Left renal pelvis (tissue), 4 donors: ENCODE measurements at regions not wholly inside any gene's neighbourhood (a gene's known extent, or its start where the extent isn't known, plus 50 kb on each side); places are given as distances from the start of the nearest gene placed in this dataset.

Experiments
- DNase-seq, 4 donors: peaks; one replicate each; pipeline ENCODE4 v3.0.0-alpha.2; 2013; ENCODE audit warnings: low read depth in 4 of 4, low spot score in 3 of 4

GRCh38 chr1:185581961-185582725 lies 152.0 kb upstream of the HMCN1 start:
- no peak for DNase-seq

GRCh38 chr1:185581020-185581419 lies 153.2 kb upstream of the HMCN1 start:
- DNase-seq = no peak

GRCh38 chr1:185578293-185578692 lies 155.9 kb upstream of the HMCN1 start:
- no peak for DNase-seq

- no peak for DNase-seq
These were observed 159.9 kb upstream of the HMCN1 start for GRCh38 chr1:185574139-185574875.

GRCh38 chr1:185573677-185574076 lies 160.5 kb upstream of the HMCN1 start:
- DNase-seq = no peak

- DNase-seq = no peak
These were observed 161.0 kb upstream of the HMCN1 start for GRCh38 chr1:185573162-185573561.

GRCh38 chr1:185570962-185571361 lies 163.2 kb upstream of the HMCN1 start:
- no peak for DNase-seq

GRCh38 chr1:185568155-185569123 lies 165.8 kb upstream of the HMCN1 start:
- no peak for DNase-seq

GRCh38 chr1:185567440-185567839 lies 166.8 kb upstream of the HMCN1 start:
- no peak for DNase-seq

- no peak for DNase-seq
These were observed 167.2 kb upstream of the HMCN1 start for GRCh38 chr1:185566995-185567394.

GRCh38 chr1:185565302-185565701 lies 168.9 kb upstream of the HMCN1 start:
- no peak for DNase-seq

GRCh38 chr1:185564816-185565215 lies 169.4 kb upstream of the HMCN1 start:
- DNase-seq = no peak

- DNase-seq = no peak
These were observed 171.5 kb upstream of the HMCN1 start for GRCh38 chr1:185562461-185563359.

GRCh38 chr1:185561629-185562028 lies 172.6 kb upstream of the HMCN1 start:
- DNase-seq = no peak

- DNase-seq = no peak
These were observed 173.4 kb upstream of the HMCN1 start for GRCh38 chr1:185560760-185561159.

GRCh38 chr1:185559684-185560331 lies 174.4 kb upstream of the HMCN1 start:
- DNase-seq = no peak

- no peak for DNase-seq
These were observed 175.0 kb upstream of the HMCN1 start for GRCh38 chr1:185559151-185559550.

GRCh38 chr1:185556561-185556960 lies 177.6 kb upstream of the HMCN1 start:
- DNase-seq = no peak

- no peak for DNase-seq
These were observed 178.4 kb upstream of the HMCN1 start for GRCh38 chr1:185555743-185556142.

GRCh38 chr1:185551008-185551407 lies 183.2 kb upstream of the HMCN1 start:
- no peak for DNase-seq
